HG03196 (cell line): ENCODE measurements at regions not wholly inside any gene's neighbourhood (a gene's known extent, or its start where the extent isn't known, plus 50 kb on each side); places are given as distances from the start of the nearest gene placed in this dataset.

Source experiments
- ATAC-seq: cut with Tn5 transposase; IDR thresholded peaks from one replicate; pipeline ENCODE4 v1.9.1; 2021; ENCODE audit not compliant: unreplicated experiment

DNA sequence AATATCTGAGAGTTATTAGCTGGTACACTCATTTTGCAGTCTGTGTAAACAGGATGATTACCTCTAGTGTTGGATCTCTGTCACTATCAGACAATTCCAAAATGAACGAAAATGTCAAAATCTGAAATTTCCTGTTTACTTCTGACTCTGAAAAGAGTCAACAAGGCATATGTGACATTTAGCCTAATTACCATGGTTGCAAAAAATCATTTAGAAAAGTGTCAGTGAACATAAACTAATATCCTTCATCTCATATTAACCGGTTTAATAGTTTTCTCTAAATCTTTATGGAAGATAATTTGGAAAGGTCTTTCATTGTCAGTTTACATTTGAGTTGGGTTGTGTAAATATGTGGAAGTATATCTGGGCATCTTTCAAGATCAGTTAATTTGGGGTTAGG, 431.8 kb upstream of the HSF2 start:
- ATAC-seq = no peak

DNA sequence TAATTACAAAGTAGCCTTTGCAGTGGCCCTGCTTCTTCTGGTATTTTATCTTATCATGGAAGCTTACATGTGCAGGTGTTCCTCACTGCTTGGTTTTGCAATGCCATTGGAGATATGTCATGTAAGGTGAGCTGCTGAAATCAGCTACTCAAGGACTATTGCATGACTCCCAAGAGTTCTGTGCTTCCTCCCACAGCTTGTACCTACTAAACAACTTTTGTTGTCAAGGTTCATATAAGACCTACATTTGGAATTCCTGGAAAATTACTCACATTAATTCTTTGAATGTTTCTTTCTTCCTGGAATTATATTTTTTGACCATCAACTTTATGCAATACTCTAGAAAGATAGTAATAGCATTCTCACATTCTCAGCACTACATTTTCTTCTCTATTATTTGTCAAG, 427.5 kb upstream of the HSF2 start:
- ATAC-seq = no peak

DNA sequence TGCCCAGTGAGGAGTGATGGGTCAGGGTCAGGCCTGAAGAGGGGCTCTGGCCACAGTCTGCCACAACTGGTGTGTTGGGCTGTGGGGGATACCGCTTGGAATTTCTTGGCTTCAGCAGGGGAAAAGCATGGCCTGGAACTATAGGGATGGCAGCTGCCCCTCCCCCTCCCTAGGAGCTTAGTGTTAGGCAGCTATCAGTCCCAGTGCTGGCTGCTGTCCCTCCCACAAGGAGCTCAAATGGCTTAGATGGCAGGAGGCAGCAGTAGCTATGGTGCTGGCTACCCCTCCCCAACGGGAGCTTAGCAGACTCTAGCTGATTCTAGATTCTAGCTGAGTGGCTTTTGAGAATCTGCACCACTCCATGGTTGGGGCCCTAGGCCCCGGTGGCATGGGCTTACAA, 414.5 kb upstream of the HSF2 start:
- ATAC-seq = no peak

DNA sequence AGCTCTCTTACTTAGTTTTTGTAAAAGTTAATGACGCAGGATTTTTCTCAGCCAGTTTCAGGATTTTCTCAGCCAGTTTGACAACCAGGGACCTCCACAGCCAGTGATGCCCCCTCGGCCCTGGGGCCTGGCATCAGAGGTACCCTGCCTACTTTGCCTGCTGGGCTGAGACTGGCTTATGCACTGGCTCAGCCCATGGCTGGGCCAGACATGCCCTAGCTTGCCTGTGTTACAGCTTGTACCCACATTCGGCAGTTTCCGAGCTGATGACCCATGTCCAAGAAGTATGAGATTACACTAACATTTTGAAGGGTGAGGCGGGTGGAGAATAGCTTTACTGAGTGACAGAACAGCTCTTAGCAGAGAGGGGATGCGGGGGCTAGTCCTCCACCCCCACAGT, 406.1 kb upstream of the HSF2 start:
- no peak for ATAC-seq

DNA sequence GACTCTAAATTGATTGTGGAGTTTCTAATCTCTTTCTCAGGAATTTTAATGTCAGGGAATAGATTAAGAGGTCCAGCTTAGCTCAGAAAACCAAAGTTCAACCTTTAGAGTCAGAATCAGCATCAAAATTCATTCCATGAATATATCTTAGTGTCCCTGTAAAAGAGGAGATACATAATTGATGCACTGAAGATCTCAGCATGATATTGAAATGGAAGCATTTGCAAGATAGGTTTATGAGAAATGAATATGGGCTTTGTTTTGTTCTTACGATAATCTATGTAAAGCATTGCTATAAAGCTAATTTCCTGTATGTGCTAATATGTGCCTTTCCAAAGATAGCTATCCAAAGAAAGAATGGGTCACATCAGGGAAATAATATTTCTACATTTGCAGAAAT, 404.5 kb upstream of the HSF2 start:
- ATAC-seq = no peak

DNA sequence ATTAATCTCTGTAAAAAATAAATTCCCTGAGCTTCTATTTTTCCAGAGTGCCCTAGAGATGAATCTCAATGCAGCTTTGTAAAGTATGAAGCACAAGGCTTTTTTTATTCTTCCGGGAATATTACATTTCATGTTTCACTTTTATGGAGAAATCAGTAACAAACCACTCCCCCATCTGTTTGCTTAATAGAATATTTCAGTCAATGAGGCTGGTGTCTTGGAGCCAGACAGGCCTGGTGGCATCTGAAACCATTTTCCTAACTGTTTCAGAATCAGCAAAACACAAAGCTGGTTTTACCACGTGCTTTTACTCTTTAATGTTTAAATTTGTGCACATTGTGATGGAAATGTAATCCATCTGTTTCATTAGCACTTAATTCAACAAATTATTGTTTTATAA, 400.8 kb upstream of the HSF2 start:
- no peak for ATAC-seq

DNA sequence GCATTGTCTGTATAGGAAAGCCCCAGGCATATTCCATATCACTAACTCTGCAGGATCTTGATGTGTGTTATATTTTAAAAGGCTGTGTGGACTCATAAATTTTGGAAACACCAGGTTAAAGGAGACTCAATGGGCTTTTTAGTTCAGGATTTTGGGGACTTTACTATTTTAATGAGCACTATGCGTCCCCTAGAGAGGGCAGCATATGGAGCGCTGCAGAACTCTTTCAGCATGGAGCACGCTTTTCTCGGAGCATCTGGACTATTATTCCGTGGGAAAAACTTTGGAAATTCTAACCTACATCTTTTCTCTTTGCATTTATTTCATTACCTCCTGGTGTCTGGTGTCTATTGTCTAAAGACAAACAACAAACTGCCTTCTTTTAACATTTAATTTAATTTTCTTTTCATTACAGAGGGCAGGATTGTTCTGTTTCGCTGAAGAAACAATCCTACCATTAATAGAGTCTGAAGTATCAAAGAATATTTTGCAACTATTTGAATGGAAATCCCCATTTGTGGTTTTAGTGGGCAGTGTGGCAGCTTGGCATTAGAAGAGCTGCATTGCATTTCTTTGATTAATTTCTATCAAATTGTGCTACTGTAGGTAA, 399.9 kb upstream of the HSF2 start:
- ATAC-seq = no peak

DNA sequence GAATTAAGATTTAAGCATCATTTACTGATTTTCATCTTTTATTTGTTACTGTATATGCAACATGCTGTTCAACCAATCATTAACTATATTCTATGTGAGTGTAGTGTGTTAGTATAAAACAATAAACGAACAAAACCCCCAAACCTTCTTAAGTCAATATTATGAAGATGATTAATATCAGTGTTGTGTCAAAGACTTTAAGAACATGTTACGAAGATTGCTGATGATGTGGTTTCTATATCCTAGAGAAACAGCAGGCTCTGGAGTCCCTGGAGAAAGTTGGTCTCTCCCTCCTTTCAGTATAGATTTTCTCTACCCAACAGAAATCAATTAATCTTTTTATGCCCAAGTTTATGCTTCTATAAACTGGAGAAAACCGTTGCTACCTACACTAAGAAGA, 393.8 kb upstream of the HSF2 start:
- ATAC-seq = no peak

DNA sequence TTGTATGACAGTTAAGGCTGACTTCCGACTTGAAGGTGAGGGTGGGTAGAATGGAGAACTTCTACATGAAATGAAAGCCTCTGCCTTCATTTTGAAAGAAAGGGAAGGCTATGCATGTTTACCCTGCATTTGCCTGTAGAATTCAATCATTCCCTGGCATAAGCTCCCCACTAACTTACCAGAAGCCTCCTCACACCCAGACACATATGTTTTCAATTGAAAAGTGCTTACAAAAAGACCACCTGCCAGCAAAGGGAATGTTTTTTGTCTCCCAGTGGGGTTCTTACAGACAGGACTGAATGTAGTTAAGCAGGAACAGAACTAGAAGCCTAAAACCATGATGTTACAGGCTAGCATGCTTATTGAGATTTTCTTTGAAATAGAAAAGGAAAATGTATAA, 392.1 kb upstream of the HSF2 start:
- ATAC-seq = no peak

DNA sequence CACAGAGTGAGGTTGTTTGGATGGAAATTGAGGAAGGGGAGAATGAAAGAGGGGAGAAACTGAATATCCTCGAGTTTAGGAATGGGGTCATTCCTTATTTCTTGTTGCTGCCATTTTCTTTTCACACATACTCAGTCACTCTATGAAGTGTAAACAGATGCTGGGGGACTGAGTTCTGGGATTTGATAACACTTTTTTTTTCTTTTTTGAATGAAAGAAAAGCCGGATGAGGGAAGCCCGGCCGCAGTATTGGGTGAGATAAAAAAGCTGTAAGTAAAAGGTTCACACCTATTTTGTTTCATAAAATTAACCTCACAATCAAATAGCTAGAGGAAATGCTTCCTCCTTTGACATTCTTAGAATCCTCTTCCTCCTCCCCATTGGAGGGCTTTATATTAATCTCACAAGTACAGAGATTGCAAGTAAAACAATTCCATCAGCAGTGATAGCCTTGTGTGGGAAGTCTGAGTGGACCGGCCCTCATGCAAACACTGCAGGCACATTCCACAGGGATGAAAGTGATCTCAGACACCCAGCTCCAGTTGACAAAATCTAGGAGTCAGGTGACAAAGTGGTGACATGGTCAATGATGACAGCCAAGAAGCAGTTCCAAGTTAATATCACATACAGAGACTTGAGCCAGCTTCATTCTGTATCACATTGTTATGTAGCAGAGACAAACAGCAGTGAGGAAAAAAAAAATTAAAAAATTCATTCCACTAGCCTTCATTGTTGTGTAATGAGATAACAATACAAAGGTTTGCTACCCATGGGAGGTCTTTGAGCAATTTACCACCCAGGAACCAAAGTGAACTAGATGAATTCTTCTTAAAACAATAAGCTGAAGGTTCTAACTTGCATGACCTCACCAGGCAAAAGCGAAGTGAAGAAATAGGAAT, 391.1 kb upstream of the HSF2 start:
- ATAC-seq = no peak

DNA sequence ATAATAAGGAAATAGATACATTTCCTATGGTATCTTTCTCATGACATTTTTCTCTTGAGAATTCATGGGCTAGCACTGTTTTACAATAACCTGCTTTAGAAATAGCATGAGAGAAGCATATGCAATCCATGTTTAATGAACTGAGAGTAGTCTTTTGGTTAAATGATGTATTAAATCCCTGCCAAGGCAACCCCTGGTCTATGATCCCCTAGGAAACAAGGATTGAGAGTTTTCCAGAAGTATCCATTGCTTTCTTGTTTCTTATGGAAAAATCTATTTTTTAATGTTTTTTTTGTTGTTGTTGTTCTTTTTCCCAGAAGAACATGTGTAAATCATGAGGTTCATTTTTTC, 390.5 kb upstream of the HSF2 start:
- ATAC-seq = no peak

DNA sequence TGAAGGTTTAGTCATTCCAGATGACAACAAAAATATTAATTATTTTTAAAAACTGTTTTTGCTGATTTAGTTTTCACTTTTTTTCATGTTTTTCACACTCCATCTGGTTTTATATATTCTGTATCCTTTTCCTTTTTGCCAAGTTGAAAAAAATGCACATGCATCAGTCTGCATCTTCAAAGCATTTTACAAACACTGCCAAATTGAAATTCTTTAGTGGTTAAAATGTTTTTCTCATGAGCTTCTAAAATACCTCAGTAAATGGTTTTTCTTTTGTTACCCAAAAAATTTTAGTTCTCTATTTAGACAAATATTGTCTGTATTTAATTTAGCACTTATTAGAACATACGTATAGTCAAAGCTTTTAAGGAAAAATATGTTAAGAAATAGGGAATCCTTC, 386.9 kb upstream of the HSF2 start:
- ATAC-seq = no peak

DNA sequence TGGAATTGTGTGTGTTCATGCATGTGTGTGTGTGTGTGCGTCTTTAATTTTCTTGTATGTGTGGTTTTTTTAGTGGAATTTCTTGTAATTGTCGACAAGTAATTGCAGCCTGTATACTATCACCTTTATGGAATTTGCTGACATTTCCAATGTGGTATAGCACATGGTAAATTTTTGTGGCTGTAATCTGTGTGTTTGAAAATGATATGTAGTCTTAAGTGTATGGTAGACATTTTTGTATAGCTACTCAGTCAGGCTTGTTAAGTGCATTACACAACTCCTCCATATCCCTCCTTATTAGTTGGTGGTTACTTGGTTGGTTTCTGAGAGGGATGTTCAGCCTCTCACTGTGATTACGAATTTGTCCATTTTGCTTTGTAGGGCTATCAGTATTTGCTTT, 384.5 kb upstream of the HSF2 start:
- ATAC-seq = no peak

DNA sequence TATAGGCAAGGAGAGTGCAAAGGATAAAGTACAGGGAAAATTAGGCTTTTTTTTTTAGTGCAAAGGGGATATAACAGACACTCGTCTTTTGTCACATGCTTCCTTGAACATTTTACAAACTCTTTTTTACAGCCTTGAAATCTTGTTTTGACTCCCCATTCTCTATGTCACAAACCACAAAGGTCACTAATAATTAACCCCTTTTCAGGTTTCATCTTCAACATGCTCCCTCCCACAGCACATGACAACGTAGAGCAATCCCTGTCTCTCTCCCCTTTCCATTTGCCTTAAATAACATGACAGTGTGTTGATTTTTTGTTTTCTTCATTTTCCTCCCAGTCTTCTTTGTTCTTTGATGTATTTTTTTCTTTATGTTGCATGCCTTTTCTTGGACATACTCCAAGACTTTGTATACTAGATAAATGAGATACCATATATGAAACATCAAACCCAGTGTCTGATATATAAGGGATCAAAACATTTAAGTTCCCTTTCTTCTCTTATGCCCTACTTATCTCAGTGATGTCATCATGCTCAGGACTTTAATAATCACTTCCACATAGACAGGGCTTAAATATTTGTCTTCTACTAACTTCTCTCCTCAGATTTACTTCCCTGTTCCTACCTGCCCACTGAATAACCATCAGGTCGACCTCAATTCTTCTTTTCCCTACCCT, 378.7 kb upstream of the HSF2 start:
- ATAC-seq = peak; percentile 98

DNA sequence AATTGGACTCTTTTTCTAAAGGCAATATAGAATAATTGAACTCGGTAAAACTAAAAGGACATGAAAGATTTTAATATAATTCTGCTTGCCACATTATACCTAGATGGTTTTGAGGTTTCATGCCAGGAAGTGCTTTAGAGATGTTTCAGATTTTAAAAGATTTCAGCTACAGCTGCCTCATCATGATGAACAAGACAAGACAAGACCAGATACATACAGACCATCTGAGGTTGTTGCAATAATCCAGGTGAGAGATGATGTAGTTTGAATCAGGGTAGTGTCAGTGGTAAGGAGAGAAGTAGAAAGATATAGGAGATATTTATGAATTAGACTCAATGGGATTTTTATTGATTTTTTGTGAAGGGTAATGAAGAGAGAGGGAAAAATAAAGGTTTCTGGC, 374.3 kb upstream of the HSF2 start:
- ATAC-seq = no peak

DNA sequence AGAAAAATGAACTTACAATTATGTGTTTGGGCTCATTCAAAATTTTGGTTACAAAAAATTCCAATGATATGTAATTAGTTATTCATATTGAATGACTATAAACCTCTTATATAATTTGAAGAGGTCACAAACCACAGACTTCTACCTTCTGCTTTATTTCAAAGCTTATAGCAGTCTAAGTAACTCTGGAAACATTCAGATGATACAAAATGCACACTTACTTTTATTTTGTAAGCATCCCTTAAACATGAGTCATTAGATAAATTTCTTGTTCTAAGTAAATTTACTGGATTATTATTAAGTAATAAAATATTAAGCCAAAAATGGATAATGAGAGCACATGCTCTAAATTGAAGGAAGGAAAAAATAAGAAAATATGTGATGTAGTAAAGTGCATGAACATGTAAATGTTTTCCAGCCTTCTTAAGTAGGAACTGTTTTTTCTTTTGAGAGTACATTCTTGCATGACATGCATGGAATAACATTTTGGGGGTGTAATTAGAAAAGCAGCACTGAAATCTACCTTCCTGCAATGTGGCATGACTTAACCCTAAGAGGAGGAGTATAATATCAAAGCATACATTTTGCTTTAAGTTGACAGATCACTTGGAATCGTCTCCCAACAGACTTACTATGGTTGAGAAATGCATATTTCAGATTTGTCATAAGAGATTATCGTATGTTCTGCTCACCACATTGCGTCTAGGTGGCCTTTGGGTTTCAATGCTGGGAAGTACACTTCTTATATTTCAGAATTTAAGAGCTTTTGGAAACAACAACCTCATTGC, 372.7 kb upstream of the HSF2 start:
- no peak for ATAC-seq

DNA sequence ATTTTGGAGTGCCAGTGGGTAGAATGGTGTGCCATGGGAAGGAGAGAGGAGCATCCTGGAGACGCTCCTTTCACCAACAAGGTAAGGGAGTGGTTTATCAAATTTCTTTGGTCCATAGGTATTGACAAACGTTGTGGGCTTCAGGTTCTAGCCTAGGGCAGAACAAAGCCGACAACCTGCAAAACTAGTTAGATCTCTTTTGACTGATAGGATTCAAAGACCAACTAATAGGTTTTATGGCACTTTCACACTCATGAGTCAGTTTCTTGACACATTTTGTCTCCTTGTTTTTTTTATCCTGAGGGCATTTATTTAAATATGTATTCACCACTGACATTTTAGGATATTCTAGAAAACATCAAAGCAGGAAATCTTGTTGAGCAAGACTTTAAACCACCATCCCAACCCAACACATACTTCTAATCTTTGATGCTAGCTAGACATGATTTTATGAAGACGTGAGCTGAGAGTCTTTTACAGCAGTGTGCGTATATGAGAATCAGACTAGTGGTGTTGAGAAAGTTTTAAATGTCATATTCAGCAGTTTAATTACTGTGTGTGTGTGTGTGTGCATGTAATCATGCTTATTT, 370.4 kb upstream of the HSF2 start:
- no peak for ATAC-seq

DNA sequence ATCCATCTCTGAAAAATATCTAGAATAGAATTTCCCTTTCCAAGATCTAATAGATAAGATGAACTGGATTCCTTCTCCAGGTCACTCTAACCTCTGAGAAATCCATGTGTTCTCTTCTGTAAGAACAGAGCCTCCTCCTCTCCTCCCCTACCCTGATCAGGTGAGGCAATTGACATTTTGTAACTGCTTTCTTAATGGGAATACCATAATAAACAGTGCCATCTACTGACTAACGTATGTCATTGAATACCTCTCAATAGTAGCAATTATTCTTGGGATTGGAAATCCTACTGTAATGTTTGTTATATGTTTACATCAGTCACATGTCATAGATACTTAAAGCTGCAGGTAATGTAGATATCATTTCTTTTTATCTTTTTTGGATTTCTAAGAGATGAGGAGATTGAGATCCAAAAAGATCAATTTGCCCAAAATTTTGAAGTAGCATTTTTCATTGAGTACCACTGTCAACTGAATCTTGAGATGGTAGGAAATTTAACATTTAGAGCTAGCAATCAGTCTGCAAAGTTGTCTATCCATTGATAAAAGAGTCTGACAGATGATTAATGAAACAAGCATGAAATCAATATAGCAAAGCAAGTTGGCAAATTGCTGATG, 365.8 kb upstream of the HSF2 start:
- ATAC-seq = peak; percentile 89

DNA sequence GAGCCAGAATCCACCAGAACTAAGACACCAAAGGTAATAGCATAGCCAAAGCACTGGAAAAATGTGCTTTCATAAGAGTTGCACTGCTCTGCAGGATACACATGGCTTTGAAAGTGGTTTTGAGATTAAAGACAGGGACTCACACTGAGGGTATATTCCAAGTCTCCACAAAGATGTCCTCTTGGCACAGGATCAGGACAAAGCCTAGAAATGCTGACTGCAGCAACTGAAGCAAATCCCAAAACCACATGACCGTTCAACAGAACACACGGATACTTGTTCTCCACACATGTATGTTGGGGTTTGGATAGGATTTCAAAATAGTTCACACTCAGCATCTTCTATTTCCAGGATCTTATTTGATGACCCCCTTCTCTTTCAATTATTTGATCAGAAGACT, 364.3 kb upstream of the HSF2 start:
- ATAC-seq = no peak

DNA sequence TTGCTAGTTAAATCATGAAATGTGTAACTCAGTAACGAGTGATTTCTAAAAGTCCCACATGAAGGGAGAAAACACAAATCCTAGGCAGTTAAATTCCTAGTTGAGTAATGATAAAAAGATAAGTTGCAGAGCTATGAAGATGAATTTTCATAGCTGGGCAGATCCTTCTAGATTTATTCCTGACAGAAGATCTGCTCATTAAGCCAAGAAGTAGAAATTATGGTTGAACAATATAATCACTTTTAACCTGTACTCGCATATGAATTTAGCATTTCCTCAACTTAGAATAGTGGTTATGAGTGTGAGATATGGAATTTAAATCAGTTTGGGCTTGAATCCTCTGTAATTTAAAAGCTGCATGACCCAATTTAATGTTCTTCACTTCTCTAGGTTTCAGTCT, 359.2 kb upstream of the HSF2 start:
- ATAC-seq = no peak

DNA sequence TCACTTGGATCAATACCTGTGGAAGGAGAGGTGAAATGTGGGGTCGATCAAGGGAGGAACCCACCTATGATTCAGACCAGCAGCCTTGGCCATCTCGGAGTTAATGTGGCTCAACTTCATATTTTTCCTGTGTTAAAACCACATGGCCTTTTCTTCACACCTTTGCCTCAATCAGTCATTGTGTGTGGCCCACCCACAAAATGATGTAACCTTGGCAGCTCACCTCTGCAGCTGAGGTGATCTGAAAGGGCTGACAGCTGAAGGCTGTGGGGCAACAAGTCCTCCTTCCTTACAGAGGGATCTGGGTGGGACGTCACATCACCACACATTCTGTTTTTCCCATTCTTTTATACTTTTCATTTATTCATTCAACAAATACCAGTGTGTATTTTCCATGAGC, 357.1 kb upstream of the HSF2 start:
- no peak for ATAC-seq
